ENCODE measurements at regions not wholly inside any gene's neighbourhood (a gene's known extent, or its start where the extent isn't known, plus 50 kb on each side); places are given as distances from the start of the nearest gene placed in this dataset.
"Not testable (repeated sequence)": the region's sequence is repeated elsewhere in the genome, so short reads cannot be mapped to it uniquely, and the experiment has no call there.

- H3K36me3 ChIP-seq (ENCODE audit: low read depth); H3K9me3 ChIP-seq; intact Hi-C loops (cut with DNase I, micrococcal nuclease); ATAC-seq; H3K4me3 ChIP-seq; H3K4me1 ChIP-seq (ENCODE audit: low read depth); DNase-seq: not testable (repeated sequence)
These were observed 173.2 kb downstream of the TRIM43 start for GRCh38 chr2:95764966-95765365.

- ATAC-seq; DNase-seq; H3K9me3 ChIP-seq; intact Hi-C loops (cut with DNase I, micrococcal nuclease); H3K4me3 ChIP-seq; H3K4me1 ChIP-seq (ENCODE audit: low read depth); H3K36me3 ChIP-seq (ENCODE audit: low read depth): not testable (repeated sequence)
These were observed 174.4 kb downstream of the TRIM43 start for GRCh38 chr2:95765925-95766910.

GRCh38 chr2:95767531-95767930 lies 175.7 kb downstream of the TRIM43 start:
- DNase-seq; ATAC-seq; intact Hi-C loops (cut with DNase I, micrococcal nuclease); H3K4me1 ChIP-seq (ENCODE audit: low read depth); H3K36me3 ChIP-seq (ENCODE audit: low read depth); H3K4me3 ChIP-seq; H3K9me3 ChIP-seq: not testable (repeated sequence)

- H3K4me1 ChIP-seq (ENCODE audit: low read depth); DNase-seq; intact Hi-C loops (cut with DNase I, micrococcal nuclease); ATAC-seq; H3K36me3 ChIP-seq (ENCODE audit: low read depth); H3K4me3 ChIP-seq; H3K9me3 ChIP-seq: not testable (repeated sequence)
These were observed 176.1 kb downstream of the TRIM43 start for GRCh38 chr2:95767950-95768349.

- ATAC-seq; H3K36me3 ChIP-seq (ENCODE audit: low read depth); intact Hi-C loops (cut with DNase I, micrococcal nuclease); H3K9me3 ChIP-seq; H3K4me1 ChIP-seq (ENCODE audit: low read depth); H3K4me3 ChIP-seq; DNase-seq: not testable (repeated sequence)
These were observed 177.5 kb downstream of the TRIM43 start for GRCh38 chr2:95769256-95769655.

GRCh38 chr2:95770726-95771125 lies 178.9 kb downstream of the TRIM43 start:
- H3K4me1 ChIP-seq (ENCODE audit: low read depth); H3K4me3 ChIP-seq; intact Hi-C loops (cut with DNase I, micrococcal nuclease); ATAC-seq; DNase-seq; H3K36me3 ChIP-seq (ENCODE audit: low read depth); H3K9me3 ChIP-seq: not testable (repeated sequence)

GRCh38 chr2:95774322-95775192 lies 182.8 kb downstream of the TRIM43 start:
- DNase-seq; ATAC-seq; H3K4me1 ChIP-seq (ENCODE audit: low read depth); H3K4me3 ChIP-seq; H3K9me3 ChIP-seq; H3K36me3 ChIP-seq (ENCODE audit: low read depth); intact Hi-C loops (cut with DNase I, micrococcal nuclease): not testable (repeated sequence)

- intact Hi-C loops (cut with DNase I, micrococcal nuclease); DNase-seq; H3K9me3 ChIP-seq; H3K4me3 ChIP-seq; H3K4me1 ChIP-seq (ENCODE audit: low read depth); H3K36me3 ChIP-seq (ENCODE audit: low read depth): not testable (repeated sequence)
- ATAC-seq: peak; percentile 47
These were observed 183.4 kb downstream of the TRIM43 start for GRCh38 chr2:95775193-95775531.

All from mucosa of descending colon (tissue), 3 donors.